GM19351 (cell line): ENCODE measurements at regions not wholly inside any gene's neighbourhood (a gene's known extent, or its start where the extent isn't known, plus 50 kb on each side); places are given as distances from the start of the nearest gene placed in this dataset.
"Not testable (repeated sequence)": the region's sequence is repeated elsewhere in the genome, so short reads cannot be mapped to it uniquely, and the experiment has no call there.

Experiments used
- ATAC-seq: cut with Tn5 transposase; IDR thresholded peaks from one replicate; pipeline ENCODE4 v1.9.1; 2021; ENCODE audit warnings: mild to moderate bottlenecking, moderate library complexity; ENCODE audit not compliant: unreplicated experiment

GRCh38 chr5:51652980-51653379 lies 269.7 kb downstream of the ISL1 start:
- no peak for ATAC-seq

GRCh38 chr5:51657340-51658240 lies 274.3 kb downstream of the ISL1 start:
- no peak for ATAC-seq

- ATAC-seq = no peak
These were observed 278.5 kb downstream of the ISL1 start for GRCh38 chr5:51661646-51662265.

DNA sequence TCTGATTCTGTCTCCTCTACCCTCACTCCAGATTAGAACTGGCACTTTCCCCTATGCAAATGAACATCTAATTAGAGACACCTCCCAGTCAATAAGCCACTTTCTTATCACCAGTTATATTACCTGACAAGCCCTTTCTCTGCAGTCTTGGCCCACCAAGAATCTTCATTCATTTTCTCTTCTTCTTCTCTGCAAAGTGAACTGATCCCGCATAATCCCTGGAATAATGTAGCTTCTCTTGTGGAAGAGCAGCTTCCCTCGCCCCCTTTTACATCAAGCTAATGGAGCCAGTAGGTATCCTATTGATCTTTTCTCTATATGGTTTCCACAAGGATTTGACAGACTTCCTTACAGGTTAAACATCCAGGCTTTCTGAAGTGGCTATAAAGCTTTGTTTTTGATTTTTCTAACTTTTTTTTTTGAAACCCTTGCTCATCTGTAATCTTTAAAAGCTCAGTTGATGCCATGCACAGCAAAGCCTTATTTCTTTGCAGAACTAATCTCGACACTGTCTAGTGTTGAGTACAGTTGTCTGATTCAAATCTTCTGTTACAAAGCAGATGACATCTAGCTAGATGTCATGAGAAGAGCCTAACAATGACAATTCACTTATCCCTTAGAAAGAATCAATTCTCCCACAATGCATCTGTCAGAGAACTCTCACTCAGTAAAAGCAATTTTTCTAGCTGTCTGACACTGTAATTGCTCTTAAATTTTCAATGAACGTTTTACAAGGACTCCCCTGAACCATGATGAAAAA lies 281.4 kb downstream of the ISL1 start:
- ATAC-seq = no peak

DNA sequence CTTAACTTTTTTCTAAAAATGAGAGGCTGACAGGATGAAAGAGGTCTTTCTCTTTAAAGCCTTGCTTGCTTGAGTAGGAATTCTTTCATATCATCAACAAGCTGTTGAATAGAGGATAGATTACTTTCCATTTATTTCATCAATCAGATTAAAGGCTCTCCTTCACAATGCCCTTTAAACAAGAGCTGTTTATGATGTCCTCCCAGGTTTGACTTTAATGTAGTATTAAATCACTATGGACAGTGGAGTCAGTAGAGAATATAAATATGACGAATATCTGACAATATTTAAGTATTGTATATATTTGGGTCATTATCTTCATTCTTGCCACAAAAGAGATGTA lies 282.0 kb downstream of the ISL1 start:
- ATAC-seq = no peak

DNA sequence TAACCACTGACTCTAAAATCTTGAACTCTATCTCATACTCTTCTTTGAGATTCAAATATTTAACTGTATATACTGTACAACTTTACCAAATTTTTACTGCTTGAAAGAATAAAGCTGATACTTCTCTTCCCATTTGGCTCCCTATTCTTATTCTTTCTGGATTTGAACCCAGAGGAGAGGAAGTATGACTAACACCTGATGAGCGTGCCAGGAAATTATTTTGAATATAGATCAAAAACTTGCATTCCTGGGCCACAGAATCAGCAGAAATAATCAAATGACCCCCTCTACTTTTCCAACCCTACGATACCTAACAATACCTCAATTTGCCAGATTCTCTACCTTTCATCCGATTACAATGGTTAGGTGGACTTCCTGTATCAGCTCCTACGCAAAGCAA lies 285.8 kb downstream of the ISL1 start:
- ATAC-seq = no peak

DNA sequence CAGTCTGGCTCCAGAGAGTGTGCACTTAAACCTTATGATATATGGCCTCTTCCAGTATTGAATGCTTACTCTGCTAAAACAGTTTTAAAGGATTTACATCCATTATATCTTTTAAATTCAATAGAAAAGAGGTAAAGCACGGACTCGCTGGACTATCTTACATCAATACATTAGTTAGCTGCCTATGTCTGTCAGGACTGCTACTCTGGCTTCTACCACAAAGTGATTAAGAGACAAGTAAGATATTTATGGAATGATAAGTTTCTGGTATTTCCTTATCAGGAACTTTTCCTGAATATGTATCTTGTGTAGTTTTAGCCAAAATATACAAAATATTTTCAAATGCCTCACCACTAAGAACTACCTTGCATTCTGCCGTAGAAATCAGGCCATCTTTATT lies 295.1 kb downstream of the ISL1 start:
- ATAC-seq = no peak

DNA sequence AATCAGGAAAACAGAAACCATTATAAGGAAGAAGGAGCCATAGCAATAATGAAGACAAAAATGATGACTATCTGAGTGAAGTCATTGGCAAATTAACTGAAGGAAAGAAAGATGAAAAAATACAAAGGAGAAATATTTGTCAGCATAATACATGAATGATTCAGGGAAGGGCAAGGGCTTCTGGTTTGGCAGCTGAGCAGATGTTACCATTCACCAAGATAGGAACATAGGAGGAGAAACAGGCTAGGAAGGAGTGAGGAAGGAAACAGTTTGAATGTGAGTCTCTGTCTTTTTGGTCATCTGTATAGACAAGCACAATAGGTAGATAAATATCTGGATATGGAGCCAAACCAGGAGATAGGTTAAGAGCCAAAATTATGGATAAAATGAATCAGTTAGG lies 296.0 kb downstream of the ISL1 start:
- no peak for ATAC-seq

- no peak for ATAC-seq
These were observed 301.6 kb downstream of the ISL1 start for GRCh38 chr5:51684794-51685355.

DNA sequence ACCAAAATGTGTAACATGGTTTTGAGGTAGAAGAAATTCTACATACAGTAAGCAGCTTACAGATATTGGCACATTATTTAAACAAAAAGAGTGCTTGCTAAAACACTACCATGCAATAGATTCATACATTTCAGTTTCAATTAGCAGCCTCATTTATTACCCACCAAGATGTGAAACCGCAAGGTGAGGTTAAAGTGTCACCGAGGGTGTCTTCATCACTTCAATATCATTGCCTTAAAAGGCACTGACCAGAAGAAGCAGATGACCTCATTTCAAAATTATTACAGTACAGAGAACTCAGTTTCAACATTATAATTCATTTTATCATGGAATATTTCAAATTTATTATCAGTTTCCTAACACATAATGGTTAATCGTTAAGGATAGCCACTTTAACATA lies 302.2 kb downstream of the ISL1 start:
- no peak for ATAC-seq

- no peak for ATAC-seq
These were observed 303.4 kb downstream of the ISL1 start for GRCh38 chr5:51686622-51687021.

DNA sequence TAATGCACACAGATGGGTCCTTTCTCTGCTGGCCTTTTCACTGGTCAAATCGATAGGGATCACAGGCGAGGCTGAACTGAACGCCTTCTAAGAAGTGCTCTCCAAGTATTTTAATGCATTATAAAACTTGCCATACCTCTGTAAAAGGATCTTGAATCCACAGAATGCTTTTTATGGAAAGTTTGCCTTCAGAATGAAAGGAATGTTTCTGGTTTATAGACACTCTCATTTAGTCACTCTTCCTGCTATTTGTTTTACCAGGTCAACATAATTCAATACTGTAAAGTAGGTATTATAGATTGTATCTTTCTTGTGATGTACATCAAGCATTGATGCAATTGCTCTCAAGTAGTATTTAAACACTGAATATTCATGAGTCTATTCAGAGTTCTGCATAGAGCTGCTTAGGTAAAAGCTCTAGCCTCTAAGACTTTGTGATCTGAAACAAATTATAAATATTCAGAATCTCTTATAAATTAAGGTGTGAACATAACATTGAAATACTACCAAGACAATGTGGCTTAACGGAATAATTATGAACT lies 308.4 kb downstream of the ISL1 start:
- no peak for ATAC-seq

- ATAC-seq = no peak
These were observed 311.6 kb downstream of the ISL1 start for GRCh38 chr5:51694826-51695225.

DNA sequence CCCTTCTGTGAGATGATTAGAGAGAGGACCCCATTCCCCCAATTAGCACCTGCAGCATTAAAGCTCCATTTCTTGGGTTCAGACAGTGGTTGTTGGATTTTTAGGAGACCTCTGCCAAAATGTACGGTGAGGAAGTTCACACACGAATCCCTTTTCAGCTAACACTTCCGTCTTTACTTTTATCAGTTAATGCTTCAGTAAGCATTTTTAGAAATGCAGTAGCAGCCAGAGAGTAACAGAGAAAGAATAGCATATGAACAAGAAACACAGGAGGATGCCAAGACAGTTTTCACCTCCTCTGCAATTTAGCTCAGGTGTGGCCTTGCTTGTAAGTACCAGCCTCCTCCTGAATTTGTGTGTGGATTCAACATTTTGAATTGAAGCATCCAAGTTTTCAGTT lies 312.9 kb downstream of the ISL1 start:
- ATAC-seq = no peak

DNA sequence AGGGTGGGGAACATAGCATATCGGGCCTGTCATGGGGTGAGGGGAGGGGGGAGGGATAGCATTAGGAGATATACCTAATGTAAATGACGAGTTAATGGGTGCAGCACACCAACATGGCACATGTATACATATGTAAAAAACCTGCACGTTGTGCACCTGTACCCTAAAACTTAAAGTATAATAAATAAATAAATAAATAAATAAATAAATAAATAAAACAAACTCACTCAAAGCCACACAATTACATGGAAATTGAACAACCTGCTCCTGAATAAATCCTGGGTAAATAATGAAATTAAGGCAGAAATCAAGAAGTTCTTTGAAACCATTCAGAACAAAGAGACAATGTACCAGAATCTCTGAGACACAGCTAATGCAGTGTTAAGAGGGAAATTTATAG lies 318.8 kb downstream of the ISL1 start:
- ATAC-seq = not testable (repeated sequence)

- no peak for ATAC-seq
These were observed 329.0 kb downstream of the ISL1 start for GRCh38 chr5:51712201-51712600.

DNA sequence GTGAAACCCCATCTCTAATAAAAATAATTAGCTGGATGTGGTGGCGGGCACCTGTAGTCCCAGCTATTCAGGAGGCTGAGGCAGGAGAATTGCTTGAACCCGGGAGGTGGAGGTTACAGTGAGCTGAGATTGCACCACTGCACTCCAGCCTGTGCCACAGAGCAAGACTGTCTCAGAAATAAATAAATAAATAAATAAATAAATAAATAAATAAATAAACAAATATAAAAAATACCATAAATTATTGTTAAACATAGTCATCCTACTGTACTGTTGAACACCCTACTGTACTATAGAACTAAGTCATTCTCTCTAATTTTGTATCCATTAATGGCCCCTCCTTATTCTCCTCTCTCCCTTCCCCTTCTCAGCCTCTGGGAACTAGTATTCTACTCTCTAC lies 332.2 kb downstream of the ISL1 start:
- not testable (repeated sequence) for ATAC-seq

- ATAC-seq = no peak
These were observed 348.3 kb downstream of the ISL1 start for GRCh38 chr5:51731421-51732029.

DNA sequence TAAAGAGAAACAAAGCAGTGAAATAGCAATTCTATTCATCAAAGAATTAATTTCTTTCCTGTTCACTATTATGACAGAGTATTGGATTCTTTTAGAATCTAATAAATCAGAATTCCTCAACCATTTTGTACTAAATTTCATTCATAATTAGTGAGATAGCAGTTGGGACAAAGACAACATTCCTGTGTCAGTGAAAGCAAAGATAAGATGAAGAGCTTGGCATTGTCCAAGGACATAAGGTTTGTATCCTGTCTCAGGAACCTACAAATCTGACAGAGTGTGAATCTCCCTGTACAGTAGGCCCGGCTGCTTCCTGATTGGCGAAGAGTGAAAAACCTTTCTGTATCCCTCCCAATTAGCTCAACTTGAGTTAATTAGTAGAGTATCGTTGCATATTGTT lies 349.1 kb downstream of the ISL1 start:
- no peak for ATAC-seq

GRCh38 chr5:51734677-51735076 lies 351.4 kb downstream of the ISL1 start:
- no peak for ATAC-seq

GRCh38 chr5:51746023-51746422 lies 362.8 kb downstream of the ISL1 start:
- no peak for ATAC-seq
